ENCODE measurements at regions not wholly inside any gene's neighbourhood (a gene's known extent, or its start where the extent isn't known, plus 50 kb on each side); places are given as distances from the start of the nearest gene placed in this dataset.
A peak's percentile ranks its signal among the peaks of the same experiment; 100 is the strongest.

GRCh38 chr10:118246332-118247295 is 95.5 kb downstream of the FAM204A start:
- no peak for DNase-seq

DNA sequence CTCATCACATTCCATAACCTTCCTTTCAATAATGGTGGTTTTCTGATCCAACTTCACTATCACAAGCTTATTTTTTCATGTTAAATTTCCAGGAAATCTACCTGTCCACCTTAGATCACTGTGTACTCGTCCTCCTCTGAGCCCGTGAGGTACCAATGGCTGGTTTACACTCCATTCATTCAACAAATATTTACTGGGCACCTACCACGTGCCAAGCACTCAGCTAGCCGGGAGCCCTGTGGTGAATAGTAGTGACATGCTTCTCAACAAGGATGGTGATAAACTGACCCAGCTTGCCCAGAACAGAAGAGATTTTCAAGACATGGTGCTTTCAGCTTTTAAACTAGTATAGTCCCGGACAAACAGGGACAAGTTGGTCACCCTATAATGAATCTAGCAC is 98.2 kb downstream of the FAM204A start:
- DNase-seq, result no peak

DNA sequence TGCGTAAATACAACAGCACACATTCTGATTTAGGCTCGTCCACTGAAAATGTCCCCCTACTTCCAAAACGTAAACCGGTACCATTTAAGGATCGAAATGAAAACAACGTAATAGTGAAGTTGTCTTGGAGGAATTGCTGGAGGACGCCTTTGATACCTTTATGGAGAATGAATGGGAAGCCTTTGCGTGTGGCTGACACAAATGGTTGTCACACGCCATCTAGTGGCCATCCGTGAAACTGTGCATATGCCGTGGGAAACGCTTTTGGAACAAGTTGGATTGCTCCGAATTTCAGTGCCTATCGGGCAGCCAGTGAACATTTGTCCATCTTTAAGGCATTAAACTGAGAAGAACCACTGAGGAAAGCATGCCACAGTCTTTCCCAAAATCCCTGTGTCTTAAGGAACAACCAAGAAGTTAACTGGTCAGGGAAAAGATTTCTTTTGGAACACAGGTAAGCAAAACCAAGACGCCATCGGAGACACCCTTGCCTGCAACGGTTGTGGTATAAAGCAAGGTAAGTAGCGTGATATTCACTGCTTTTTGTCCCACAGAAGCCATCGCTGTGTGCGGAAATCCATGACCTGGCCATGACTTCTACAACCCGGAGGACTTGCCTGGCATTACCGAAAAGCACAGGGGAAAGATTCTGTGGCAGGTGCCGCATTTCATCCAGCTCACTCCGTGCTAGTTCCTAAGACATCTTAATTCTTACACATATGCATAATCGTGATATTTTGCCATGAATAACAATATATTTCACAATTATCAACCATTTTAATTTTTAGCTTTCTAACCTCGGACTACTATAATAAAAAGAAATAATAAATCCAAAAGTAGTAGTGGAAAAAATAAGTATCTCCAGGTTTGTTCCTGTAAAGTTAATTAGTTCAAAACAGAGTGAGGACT is 100.6 kb downstream of the FAM204A start:
- DNase-seq, result peak; percentile 39 to 92

GRCh38 chr10:118239236-118239630 is 102.9 kb downstream of the FAM204A start:
- no peak for DNase-seq

GRCh38 chr10:118238573-118239235 is 103.4 kb downstream of the FAM204A start:
- DNase-seq, result no peak

- no peak for DNase-seq
These were observed 104.2 kb downstream of the FAM204A start for GRCh38 chr10:118237930-118238329.

DNA sequence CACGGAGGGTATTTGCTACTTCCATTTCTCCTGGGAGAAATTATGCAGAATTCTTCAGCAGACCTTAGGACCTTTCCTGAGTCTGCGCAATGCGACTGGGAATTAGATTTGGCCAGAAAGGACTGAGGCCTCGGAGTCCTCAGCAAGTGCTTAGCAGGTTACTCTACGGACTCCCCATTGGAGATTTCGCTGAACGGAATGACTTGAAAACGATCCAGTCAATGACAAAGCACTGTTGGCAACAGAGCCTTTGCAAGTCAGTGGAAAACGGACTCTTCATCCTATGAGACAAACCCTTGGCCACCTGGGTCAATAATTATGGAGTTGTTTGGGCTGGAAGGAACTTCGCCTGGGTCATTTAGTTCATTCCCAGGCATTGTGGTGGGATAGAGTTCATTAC is 107.4 kb downstream of the FAM204A start:
- DNase-seq, result no peak

DNA sequence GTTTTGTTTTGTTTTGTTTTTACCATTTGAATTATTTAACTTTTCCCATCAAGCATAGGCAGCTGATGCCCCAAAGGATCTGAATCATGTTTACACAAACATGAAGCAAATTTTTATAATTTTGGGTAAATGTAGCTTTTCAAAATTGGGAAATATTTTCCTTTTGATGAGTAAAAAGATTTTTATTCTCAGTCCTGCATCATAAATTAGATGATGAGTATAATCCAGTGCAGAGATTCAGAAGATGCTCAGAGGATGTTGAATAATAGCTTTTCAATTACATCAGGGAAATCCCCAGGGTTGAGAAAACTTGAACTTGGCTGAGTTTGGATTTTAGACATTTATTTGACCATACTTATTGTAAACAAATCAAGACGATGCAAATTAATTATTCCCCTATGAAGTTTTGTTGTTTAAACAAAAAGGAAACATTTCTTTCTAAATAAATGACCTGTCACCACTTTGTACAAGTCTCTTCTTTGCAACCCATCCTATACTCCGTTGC is 121.7 kb downstream of the FAM204A start:
- no peak for DNase-seq

DNA sequence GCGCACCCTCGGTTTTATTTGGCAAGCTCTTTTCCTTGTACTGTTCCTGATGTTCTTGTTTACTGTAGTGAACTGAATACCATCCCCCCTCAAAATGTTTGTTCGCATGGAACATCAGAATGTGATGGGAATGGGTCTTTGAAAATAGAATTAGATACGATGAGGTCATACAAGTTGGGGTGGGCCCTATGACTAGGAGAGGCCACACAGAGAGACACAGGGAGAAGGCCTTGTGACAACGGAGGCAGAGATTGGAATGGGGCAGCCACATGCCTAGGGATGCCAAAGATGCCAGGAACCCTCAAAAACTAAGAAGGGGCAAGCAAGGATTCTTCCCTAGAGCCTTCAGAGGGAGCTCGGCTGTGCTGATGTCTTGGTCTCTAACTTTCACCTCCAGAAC is 123.6 kb downstream of the FAM204A start:
- no peak for DNase-seq

GRCh38 chr10:118216571-118217170 is 125.5 kb downstream of the FAM204A start:
- DNase-seq, result no peak

DNA sequence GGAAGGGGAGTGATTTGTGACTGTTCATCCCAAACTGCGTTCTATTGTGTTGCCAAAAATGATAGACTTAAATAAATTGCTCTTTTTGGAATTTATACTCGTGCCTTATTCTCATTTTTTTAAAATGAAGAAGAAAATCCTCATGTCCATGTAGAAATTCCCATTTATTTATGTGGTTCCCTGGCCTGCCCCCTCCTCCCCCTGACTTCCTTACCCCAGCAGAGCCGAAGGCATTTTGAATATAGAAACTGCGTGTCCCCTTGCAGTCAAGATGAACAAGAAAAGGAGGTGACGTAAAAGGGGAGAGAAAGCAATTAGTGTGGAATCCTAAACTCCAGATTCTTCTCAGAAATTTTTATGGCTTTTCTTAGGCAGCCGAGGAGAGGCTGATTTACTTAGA is 126.1 kb downstream of the FAM204A start:
- DNase-seq, result no peak

DNA sequence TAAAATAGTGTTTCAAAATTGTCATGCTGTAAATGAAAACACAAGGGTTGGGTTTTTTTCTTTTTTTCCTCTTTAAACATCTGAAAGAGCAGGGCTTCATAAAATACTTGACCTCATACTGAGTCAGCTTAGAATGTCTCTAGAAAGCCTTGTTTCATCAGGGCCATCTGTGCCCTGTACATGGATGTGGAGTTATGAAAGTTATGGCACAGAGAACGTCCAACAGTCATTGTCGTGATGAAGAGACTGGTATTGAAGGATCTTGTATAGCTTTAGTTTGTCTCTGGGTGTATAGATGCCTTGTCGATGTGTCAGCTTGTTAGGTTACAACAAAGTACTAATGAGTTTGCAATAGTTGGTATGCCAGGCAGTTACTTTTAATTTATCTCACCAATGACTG is 127.3 kb downstream of the FAM204A start:
- DNase-seq, result no peak

- no peak for DNase-seq
These were observed 128.7 kb downstream of the FAM204A start for GRCh38 chr10:118213436-118213835.

GRCh38 chr10:118210276-118210675 is 131.8 kb downstream of the FAM204A start:
- DNase-seq, result no peak

- DNase-seq, result no peak
These were observed 132.9 kb downstream of the FAM204A start for GRCh38 chr10:118209215-118209614.

GRCh38 chr10:118207470-118208007 is 134.6 kb downstream of the FAM204A start:
- DNase-seq, result no peak

DNA sequence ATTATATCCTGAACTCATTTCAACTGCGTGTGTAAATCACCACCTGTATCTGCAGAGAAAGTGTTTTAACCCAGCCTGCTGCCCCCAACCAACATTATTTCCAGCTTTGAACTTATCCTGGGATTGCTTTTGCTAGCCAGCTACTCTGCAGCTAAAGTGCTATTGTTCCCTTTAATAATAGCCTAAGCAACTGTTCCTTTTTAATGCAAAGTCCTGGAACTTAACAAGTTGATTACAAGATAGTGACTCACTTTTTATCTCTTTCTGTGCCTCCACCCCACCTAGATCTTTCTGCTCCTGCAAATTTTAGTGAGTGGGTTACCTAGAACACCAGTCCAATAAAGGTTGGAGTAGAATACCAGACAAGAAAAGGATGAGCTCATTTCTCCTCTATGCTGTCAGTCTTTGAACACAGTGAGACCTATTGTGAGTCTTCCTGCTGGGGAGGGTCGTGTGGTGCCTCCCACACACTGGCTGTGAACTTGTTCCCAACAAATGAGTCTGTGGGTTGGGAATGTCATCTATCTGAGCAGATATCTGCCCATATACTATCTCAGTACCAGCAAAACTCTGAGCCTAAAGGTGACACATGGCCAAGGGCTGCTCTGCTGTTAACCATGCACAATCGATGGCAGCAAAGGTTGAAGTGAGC is 137.7 kb downstream of the FAM204A start:
- no peak for DNase-seq

GRCh38 chr10:118203461-118203860 is 138.7 kb downstream of the FAM204A start:
- DNase-seq, result peak; percentile 50 to 68

GRCh38 chr10:118195729-118196128 is 146.4 kb downstream of the FAM204A start:
- no peak for DNase-seq

DNA sequence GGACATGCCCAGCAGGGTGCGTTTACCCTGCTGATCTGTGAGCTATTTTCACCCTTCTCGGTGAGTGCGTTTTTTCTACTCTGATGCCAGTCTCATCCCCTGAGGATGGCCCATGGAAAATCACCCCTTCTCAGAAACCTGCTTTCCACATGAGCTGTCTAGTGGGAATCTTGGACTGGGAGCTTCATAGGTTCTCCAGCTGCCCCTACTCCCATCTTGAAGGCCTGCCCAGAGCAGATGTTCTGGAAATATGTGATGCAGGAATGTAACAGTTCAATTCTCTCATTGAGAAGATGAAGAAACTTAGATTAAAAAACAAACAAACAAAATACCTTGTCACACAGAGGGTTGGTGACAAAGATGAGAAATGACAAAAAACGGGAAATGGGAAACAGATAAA is 146.9 kb upstream of the RAB11FIP2 start:
- no peak for DNase-seq

GRCh38 chr10:118181021-118181420 is 134.3 kb upstream of the RAB11FIP2 start:
- DNase-seq, result no peak

DNA sequence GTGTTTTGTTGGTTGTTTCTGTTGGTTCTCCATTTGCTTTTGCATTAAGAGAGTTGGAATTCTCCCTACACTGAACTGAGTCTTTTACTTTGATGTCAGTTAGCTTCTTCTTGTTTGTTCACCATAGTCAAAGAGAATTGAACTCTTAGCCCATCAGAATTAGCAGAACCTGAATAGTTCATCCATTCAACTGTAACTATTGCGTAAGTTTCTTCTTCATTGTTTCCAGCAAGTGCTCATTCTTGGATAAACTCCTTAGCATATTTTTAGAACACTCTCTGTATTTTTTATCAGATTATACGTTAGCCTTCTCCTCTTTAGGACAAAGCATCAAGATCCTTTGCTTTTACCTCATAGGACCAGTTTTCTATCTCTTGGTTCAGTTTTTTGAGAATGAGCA is 128.4 kb upstream of the RAB11FIP2 start:
- no peak for DNase-seq
